ENCODE measurements at regions not wholly inside any gene's neighbourhood (a gene's known extent, or its start where the extent isn't known, plus 50 kb on each side); places are given as distances from the start of the nearest gene placed in this dataset.

DNA sequence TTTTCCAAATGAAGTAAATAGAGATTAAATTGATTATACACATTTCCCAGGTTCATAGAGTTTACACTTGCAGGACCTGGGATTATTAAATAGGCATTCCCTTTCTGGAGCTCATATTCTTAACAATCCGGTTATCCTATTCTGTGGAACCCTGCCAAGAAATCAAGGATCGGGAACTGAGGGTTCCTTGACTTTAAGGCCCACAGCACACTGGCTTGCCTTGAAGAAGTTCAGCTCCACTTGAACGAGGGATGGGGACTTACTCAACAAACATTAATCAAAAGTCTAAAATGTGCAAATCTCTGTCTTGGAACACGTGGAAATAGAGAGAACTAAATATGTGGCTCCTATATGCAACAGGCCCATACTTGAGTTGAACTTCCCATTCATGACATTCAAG is 142.3 kb upstream of the RGPD4 start:
- no peak for TF ChIP-seq POLR2A (IDR thresholded peaks at IDR 0.05; ENCODE audit: low read length)
- no peak for TF ChIP-seq GATA1 (IDR thresholded peaks at IDR 0.05; ENCODE audit: low read depth, low read length)

All from erythroblast (primary cell).